Mesenchymal stem cell (in vitro differentiated cells and primary cell): ENCODE measurements at regions not wholly inside any gene's neighbourhood (a gene's known extent, or its start where the extent isn't known, plus 50 kb on each side); places are given as distances from the start of the nearest gene placed in this dataset.

ENCODE experiments used
- DNase-seq: peaks from one replicate; pipeline ENCODE4 v3.0.0-alpha.2; 2013
- H2AFZ ChIP-seq: one replicate; pipeline ENCODE4 v1.6.1; 2013; ENCODE audit warnings: low read depth, mild to moderate bottlenecking, control low read depth, inconsistent platforms, low read length, moderate library complexity
- H2AK5ac ChIP-seq: 2 replicates; pipeline ENCODE4 v1.6.1; 2013; ENCODE audit warnings: low read length, moderate library complexity, mild to moderate bottlenecking, inconsistent platforms; ENCODE audit not compliant: severe bottlenecking
- H2BK120ac ChIP-seq: one replicate; pipeline ENCODE4 v1.6.1; 2013; ENCODE audit warnings: low read depth, mild to moderate bottlenecking, inconsistent platforms, low read length, moderate library complexity
- H2BK12ac ChIP-seq, 2 experiments: one replicate each; pipeline ENCODE4 v1.6.1; 2013; ENCODE audit warnings: inconsistent platforms in 2 of 2, low read length in 2 of 2, mild to moderate bottlenecking in 2 of 2, moderate library complexity in 2 of 2, control low read depth in 1 of 2
- H2BK15ac ChIP-seq: one replicate; pipeline ENCODE4 v1.6.1; 2013; ENCODE audit warnings: mild to moderate bottlenecking, low read depth, inconsistent platforms; ENCODE audit not compliant: poor library complexity, severe bottlenecking
- H2BK5ac ChIP-seq: 2 replicates; pipeline ENCODE4 v1.6.1; 2013; ENCODE audit warnings: low read depth, mild to moderate bottlenecking, low read length, control low read depth, inconsistent platforms; ENCODE audit not compliant: poor library complexity, severe bottlenecking
- H3K14ac ChIP-seq, 2 experiments: one replicate each; pipeline ENCODE4 v1.6.1; 2013; ENCODE audit warnings: inconsistent platforms in 2 of 2, low read length in 2 of 2, control low read depth in 1 of 2, mild to moderate bottlenecking in 1 of 2, moderate library complexity in 1 of 2
- H3K18ac ChIP-seq, 2 experiments: one replicate each; pipeline ENCODE4 v1.6.1; 2013; ENCODE audit warnings: inconsistent platforms in 2 of 2, low read length in 2 of 2, control low read depth in 1 of 2, low read depth in 1 of 2, mild to moderate bottlenecking in 1 of 2
- H3K23ac ChIP-seq, 2 experiments: one replicate each; pipeline ENCODE4 v1.6.1; 2013; ENCODE audit warnings: inconsistent platforms in 2 of 2, low read length in 2 of 2, mild to moderate bottlenecking in 2 of 2, moderate library complexity in 2 of 2, control low read depth in 1 of 2
- H3K27ac ChIP-seq: 2 replicates; pipeline ENCODE4 v1.5.1; 2013; ENCODE audit warnings: mild to moderate bottlenecking, moderate library complexity, low read length, control low read depth, inconsistent platforms; ENCODE audit not compliant: poor library complexity, severe bottlenecking
- H3K27me3 ChIP-seq, 2 experiments: 2 replicates each; pipeline versions ENCODE4 v1.6.1 to v1.7.0; 2013; ENCODE audit warnings: low read length in 2 of 2, mild to moderate bottlenecking in 2 of 2, moderate library complexity in 2 of 2, control low read depth in 1 of 2, inconsistent platforms in 1 of 2; ENCODE audit not compliant: control insufficient read depth in 1 of 2, insufficient read depth in 1 of 2
- H3K36me3 ChIP-seq, 2 experiments: 2 replicates each; pipeline versions ENCODE4 v1.6.1 to v1.7.0; 2013; ENCODE audit warnings: low read length in 2 of 2, control low read depth in 1 of 2, inconsistent platforms in 1 of 2, low read depth in 1 of 2, mild to moderate bottlenecking in 1 of 2; ENCODE audit not compliant: insufficient read depth in 2 of 2, control insufficient read depth in 1 of 2
- H3K4ac ChIP-seq, 2 experiments: one replicate each; pipeline ENCODE4 v1.6.1; 2013; ENCODE audit warnings: inconsistent platforms in 2 of 2, low read length in 2 of 2, mild to moderate bottlenecking in 2 of 2, moderate library complexity in 2 of 2, control low read depth in 1 of 2, low read depth in 1 of 2
- H3K4me1 ChIP-seq: 2 replicates; pipeline ENCODE4 v1.6.1; 2013; ENCODE audit warnings: low read depth, low read length, control low read depth; ENCODE audit not compliant: control insufficient read depth, insufficient read depth
- H3K4me2 ChIP-seq: 2 replicates; pipeline ENCODE4 v1.6.1; 2013; ENCODE audit warnings: low read length, mild to moderate bottlenecking, inconsistent platforms; ENCODE audit not compliant: poor library complexity, severe bottlenecking
- H3K4me3 ChIP-seq, 2 experiments: 2 replicates each; pipeline versions ENCODE4 v1.5.1 to v1.7.0; 2013; ENCODE audit warnings: low read length in 2 of 2, mild to moderate bottlenecking in 2 of 2, control low read depth in 1 of 2, low read depth in 1 of 2; ENCODE audit not compliant: insufficient read depth in 1 of 2
- H3K79me1 ChIP-seq: replicated peaks from 2 replicates; pipeline ENCODE4 v1.6.1; 2013; ENCODE audit warnings: mild to moderate bottlenecking, control low read depth, low read length, inconsistent platforms; ENCODE audit not compliant: poor library complexity, severe bottlenecking
- H3K9ac ChIP-seq: 2 replicates; pipeline ENCODE4 v1.7.0; 2013; ENCODE audit warnings: mild to moderate bottlenecking, low read length, moderate library complexity
- H3K9me3 ChIP-seq: 2 replicates; pipeline ENCODE4 v1.7.0; 2013; ENCODE audit warnings: mild to moderate bottlenecking, low read length; ENCODE audit not compliant: control insufficient read depth
- H4K8ac ChIP-seq: one replicate; pipeline ENCODE4 v1.6.1; 2013; ENCODE audit warnings: inconsistent platforms, mild to moderate bottlenecking, low read length, moderate library complexity
- H4K91ac ChIP-seq: one replicate; pipeline ENCODE4 v1.6.1; 2013; ENCODE audit warnings: mild to moderate bottlenecking, low read length, inconsistent platforms
- WGBS: methylation state at CpG from one replicate; pipeline ENCODE4 v1.1.7; 2013; ENCODE audit warnings: mixed read lengths; 5-methylcytosine and 5-hydroxymethylcytosine counted together

DNA sequence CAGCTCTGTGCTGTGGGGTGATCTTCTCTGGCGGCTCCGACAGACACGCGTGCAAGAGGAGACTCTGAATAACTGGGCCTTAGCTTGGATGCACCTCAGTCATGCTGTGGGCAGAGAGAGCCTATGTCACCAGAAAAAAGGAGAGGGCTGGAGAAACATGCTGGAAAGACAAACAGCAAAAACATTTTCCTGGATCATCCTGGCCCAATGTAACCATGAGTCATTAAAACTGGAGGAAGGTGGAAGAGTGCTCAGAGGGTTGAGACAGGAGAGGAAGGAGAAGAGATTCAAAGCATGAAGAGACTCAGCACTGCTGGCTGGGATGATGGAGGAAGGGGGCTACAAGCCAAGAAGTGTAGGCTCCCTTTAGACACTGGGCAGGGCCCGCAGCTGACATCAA, 292.0 kb downstream of the CDH26 start:
- Histone ChIP-seq H3K9ac (no peak overlapping the region), H3K4me3 (peak overlapping the region in 1 of 2 experiments; percentile 4), H3K4me1 (no peaks in the 10 kb centered on the region), H2BK15ac (no peak overlapping the region), H3K27me3 (no peaks in the 10 kb centered on the region), H4K91ac (no peak overlapping the region), H2BK120ac (no peak overlapping the region), H2AFZ (no peak overlapping the region), H3K4ac (no peak overlapping the region), H3K36me3 (no peaks in the 10 kb centered on the region), H3K23ac (no peak overlapping the region), H2BK12ac (no peak overlapping the region), H3K27ac (no peak overlapping the region), H3K9me3 (no peaks in the 10 kb centered on the region), H4K8ac (no peak overlapping the region), H3K79me1 (no peaks in the 10 kb centered on the region), H2BK5ac (no peak overlapping the region), H3K14ac (no peak overlapping the region), H3K18ac (no peak overlapping the region), H2AK5ac (no peak overlapping the region), H3K4me2 (no peak overlapping the region)
- 94% methylated on average over 5 of the region's 5 CpGs for WGBS
- DNase-seq, result no peak

- DNase-seq, result no peak
- no peaks in the 10 kb centered on the region for H3K4me1 ChIP-seq
- H3K4me2 ChIP-seq, result no peak overlapping the region
- H4K91ac ChIP-seq, result no peak overlapping the region
- no peak overlapping the region for H2AK5ac ChIP-seq
- no peak overlapping the region for H3K14ac ChIP-seq
- H3K4ac ChIP-seq, result no peak overlapping the region
- no peak overlapping the region for H2AFZ ChIP-seq
- H2BK120ac ChIP-seq, result no peak overlapping the region
- H3K36me3 ChIP-seq, result no peaks in the 10 kb centered on the region
- H3K27ac ChIP-seq, result no peak overlapping the region
- no peak overlapping the region for H3K18ac ChIP-seq
- no peak overlapping the region for H3K9ac ChIP-seq
- H2BK15ac ChIP-seq, result no peak overlapping the region
- no peak overlapping the region for H2BK5ac ChIP-seq
- H4K8ac ChIP-seq, result no peak overlapping the region
- 50% methylated on average over 1 of the region's 2 CpGs for WGBS
- no peaks in the 10 kb centered on the region for H3K9me3 ChIP-seq
- H3K79me1 ChIP-seq, result no peaks in the 10 kb centered on the region
- H2BK12ac ChIP-seq, result no peak overlapping the region
- no peaks in the 10 kb centered on the region for H3K27me3 ChIP-seq
- H3K4me3 ChIP-seq, result no peak overlapping the region
- H3K23ac ChIP-seq, result no peak overlapping the region
Measured at GRCh38 chr20:60252866-60253265, 294.6 kb downstream of the CDH26 start.

DNA sequence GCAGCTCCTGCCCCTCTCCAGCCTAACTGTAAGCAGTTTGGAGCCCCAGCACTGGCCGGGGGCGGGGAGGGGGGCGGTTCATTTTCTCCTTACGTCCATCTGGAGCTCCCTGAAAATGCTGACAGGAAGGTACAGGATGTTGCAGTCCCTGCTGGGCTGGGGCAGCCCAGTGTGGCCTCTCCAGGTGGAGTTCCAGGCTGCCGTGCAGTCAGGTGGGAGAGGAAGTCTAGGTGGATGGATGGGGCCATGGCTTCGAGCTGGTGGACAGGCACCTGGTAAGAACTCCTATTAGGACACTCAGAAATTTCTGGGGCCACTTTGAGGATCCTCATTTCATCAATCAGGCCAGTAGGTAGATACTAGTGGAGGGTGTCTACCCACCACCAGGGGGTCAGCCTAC, 295.2 kb downstream of the CDH26 start:
- H4K91ac ChIP-seq, result no peak overlapping the region
- no peak overlapping the region for H3K23ac ChIP-seq
- H2BK5ac ChIP-seq, result no peak overlapping the region
- 63% methylated on average over 6 of the region's 6 CpGs for WGBS
- no peaks in the 10 kb centered on the region for H3K79me1 ChIP-seq
- H3K27ac ChIP-seq, result no peak overlapping the region
- no peak overlapping the region for H3K4ac ChIP-seq
- no peak overlapping the region for H3K9ac ChIP-seq
- no peak overlapping the region for H3K4me3 ChIP-seq
- H3K18ac ChIP-seq, result no peak overlapping the region
- no peaks in the 10 kb centered on the region for H3K27me3 ChIP-seq
- H3K36me3 ChIP-seq, result no peaks in the 10 kb centered on the region
- H2AK5ac ChIP-seq, result no peak overlapping the region
- no peak overlapping the region for H2BK120ac ChIP-seq
- no peak overlapping the region for H3K14ac ChIP-seq
- DNase-seq, result no peak
- H2BK15ac ChIP-seq, result no peak overlapping the region
- H4K8ac ChIP-seq, result no peak overlapping the region
- no peaks in the 10 kb centered on the region for H3K4me1 ChIP-seq
- no peak overlapping the region for H2BK12ac ChIP-seq
- no peak overlapping the region for H2AFZ ChIP-seq
- H3K9me3 ChIP-seq, result no peaks in the 10 kb centered on the region
- H3K4me2 ChIP-seq, result no peak overlapping the region

- no peak overlapping the region for H2BK12ac ChIP-seq
- H3K18ac ChIP-seq, result no peak overlapping the region
- H2BK15ac ChIP-seq, result no peak overlapping the region
- DNase-seq, result no peak
- no peaks in the 10 kb centered on the region for H3K79me1 ChIP-seq
- no peaks in the 10 kb centered on the region for H3K4me1 ChIP-seq
- H3K9ac ChIP-seq, result peak overlapping the region; percentile 59
- H3K27me3 ChIP-seq, result no peaks in the 10 kb centered on the region
- no peaks in the 10 kb centered on the region for H3K36me3 ChIP-seq
- H4K8ac ChIP-seq, result no peak overlapping the region
- no peak overlapping the region for H3K4me2 ChIP-seq
- H3K14ac ChIP-seq, result no peak overlapping the region
- H4K91ac ChIP-seq, result no peak overlapping the region
- H3K4me3 ChIP-seq, result no peak overlapping the region
- 78% methylated on average over 6 of the region's 6 CpGs for whole genome bisulfite sequencing
- no peaks in the 10 kb centered on the region for H3K9me3 ChIP-seq
- no peak overlapping the region for H2AFZ ChIP-seq
- no peak overlapping the region for H2BK120ac ChIP-seq
- no peak overlapping the region for H3K23ac ChIP-seq
- no peak overlapping the region for H3K4ac ChIP-seq
- no peak overlapping the region for H2BK5ac ChIP-seq
- no peak overlapping the region for H2AK5ac ChIP-seq
- H3K27ac ChIP-seq, result no peak overlapping the region
Measured at GRCh38 chr20:60254901-60255411, 296.7 kb downstream of the CDH26 start.
